GM12878 (cell line): ENCODE measurements at regions not wholly inside any gene's neighbourhood (a gene's known extent, or its start where the extent isn't known, plus 50 kb on each side); places are given as distances from the start of the nearest gene placed in this dataset.

Experiments
- GABPA ChIP-seq: IDR thresholded peaks from 2 replicates; pipeline ENCODE4 v1.6.1; 2014; ENCODE audit warnings: antibody characterized with exemption, low read depth, mild to moderate bottlenecking, inconsistent platforms
- NFIC ChIP-seq: IDR thresholded peaks from 2 replicates; pipeline ENCODE4 v1.6.1; 2012; ENCODE audit warnings: low read depth, mild to moderate bottlenecking, inconsistent platforms, low read length, moderate library complexity
- TF ChIP-seq, protein P1 (sequence below): fragments of 450-650 bp; formaldehyde crosslinking; IDR thresholded peaks from 2 replicates; pipeline ENCODE4 v1.4.0; 2020; ENCODE audit warnings: mild to moderate bottlenecking, moderate library complexity
- TF ChIP-seq, protein P2 (sequence below): IDR thresholded peaks from 2 replicates; pipeline ENCODE4 v1.6.1; 2012; ENCODE audit warnings: improper control_type of control experiment, low read depth, low read length; ENCODE audit not compliant: insufficient replicate concordance

DNA sequence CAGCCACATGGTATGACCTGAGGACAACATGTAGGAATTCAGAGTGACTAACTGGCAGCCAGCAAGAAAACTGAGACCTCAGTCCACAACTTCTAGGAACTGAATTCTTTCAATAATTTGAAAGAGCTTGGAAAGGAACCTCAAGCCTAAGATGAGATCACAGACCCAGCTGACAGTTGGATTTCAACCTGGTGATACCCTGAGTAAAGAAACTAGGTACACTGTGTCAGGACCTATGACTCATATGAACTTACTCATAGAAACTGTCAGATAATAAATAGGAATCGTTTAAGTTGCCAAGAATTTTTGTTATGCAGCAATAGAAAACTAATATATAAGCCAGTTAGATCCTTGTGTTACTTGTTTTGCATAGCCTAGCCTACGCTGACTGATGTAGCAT lies 102.4 kb upstream of the DCAF12L1 start (continued):
- TF ChIP-seq, protein P1, sequence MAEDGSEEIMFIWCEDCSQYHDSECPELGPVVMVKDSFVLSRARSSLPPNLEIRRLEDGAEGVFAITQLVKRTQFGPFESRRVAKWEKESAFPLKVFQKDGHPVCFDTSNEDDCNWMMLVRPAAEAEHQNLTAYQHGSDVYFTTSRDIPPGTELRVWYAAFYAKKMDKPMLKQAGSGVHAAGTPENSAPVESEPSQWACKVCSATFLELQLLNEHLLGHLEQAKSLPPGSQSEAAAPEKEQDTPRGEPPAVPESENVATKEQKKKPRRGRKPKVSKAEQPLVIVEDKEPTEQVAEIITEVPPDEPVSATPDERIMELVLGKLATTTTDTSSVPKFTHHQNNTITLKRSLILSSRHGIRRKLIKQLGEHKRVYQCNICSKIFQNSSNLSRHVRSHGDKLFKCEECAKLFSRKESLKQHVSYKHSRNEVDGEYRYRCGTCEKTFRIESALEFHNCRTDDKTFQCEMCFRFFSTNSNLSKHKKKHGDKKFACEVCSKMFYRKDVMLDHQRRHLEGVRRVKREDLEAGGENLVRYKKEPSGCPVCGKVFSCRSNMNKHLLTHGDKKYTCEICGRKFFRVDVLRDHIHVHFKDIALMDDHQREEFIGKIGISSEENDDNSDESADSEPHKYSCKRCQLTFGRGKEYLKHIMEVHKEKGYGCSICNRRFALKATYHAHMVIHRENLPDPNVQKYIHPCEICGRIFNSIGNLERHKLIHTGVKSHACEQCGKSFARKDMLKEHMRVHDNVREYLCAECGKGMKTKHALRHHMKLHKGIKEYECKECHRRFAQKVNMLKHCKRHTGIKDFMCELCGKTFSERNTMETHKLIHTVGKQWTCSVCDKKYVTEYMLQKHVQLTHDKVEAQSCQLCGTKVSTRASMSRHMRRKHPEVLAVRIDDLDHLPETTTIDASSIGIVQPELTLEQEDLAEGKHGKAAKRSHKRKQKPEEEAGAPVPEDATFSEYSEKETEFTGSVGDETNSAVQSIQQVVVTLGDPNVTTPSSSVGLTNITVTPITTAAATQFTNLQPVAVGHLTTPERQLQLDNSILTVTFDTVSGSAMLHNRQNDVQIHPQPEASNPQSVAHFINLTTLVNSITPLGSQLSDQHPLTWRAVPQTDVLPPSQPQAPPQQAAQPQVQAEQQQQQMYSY (CRISPR knock-in tag): no peak
- TF ChIP-seq NFIC: no peak
- TF ChIP-seq, protein P2, sequence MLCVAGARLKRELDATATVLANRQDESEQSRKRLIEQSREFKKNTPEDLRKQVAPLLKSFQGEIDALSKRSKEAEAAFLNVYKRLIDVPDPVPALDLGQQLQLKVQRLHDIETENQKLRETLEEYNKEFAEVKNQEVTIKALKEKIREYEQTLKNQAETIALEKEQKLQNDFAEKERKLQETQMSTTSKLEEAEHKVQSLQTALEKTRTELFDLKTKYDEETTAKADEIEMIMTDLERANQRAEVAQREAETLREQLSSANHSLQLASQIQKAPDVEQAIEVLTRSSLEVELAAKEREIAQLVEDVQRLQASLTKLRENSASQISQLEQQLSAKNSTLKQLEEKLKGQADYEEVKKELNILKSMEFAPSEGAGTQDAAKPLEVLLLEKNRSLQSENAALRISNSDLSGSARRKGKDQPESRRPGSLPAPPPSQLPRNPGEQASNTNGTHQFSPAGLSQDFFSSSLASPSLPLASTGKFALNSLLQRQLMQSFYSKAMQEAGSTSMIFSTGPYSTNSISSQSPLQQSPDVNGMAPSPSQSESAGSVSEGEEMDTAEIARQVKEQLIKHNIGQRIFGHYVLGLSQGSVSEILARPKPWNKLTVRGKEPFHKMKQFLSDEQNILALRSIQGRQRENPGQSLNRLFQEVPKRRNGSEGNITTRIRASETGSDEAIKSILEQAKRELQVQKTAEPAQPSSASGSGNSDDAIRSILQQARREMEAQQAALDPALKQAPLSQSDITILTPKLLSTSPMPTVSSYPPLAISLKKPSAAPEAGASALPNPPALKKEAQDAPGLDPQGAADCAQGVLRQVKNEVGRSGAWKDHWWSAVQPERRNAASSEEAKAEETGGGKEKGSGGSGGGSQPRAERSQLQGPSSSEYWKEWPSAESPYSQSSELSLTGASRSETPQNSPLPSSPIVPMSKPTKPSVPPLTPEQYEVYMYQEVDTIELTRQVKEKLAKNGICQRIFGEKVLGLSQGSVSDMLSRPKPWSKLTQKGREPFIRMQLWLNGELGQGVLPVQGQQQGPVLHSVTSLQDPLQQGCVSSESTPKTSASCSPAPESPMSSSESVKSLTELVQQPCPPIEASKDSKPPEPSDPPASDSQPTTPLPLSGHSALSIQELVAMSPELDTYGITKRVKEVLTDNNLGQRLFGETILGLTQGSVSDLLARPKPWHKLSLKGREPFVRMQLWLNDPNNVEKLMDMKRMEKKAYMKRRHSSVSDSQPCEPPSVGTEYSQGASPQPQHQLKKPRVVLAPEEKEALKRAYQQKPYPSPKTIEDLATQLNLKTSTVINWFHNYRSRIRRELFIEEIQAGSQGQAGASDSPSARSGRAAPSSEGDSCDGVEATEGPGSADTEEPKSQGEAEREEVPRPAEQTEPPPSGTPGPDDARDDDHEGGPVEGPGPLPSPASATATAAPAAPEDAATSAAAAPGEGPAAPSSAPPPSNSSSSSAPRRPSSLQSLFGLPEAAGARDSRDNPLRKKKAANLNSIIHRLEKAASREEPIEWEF: no peak
- no peak for TF ChIP-seq GABPA
